PFSK-1 (cell line): ENCODE measurements at regions not wholly inside any gene's neighbourhood (a gene's known extent, or its start where the extent isn't known, plus 50 kb on each side); places are given as distances from the start of the nearest gene placed in this dataset.

Experiments used
- POLR2AphosphoS5 ChIP-seq: IDR thresholded peaks from 2 replicates; pipeline ENCODE4 v1.6.1; 2012; ENCODE audit warnings: low read depth, mild to moderate bottlenecking, control low read depth, low read length, moderate library complexity
- REST ChIP-seq, 2 experiments: IDR thresholded peaks; 2 replicates each; pipeline versions ENCODE4 v1.6.1 to v1.8.0; 2011 to 2012; ENCODE audit warnings: low read depth in 2 of 2, low read length in 2 of 2, control low read depth in 1 of 2, inconsistent platforms in 1 of 2, mild to moderate bottlenecking in 1 of 2, moderate library complexity in 1 of 2; ENCODE audit not compliant: insufficient read depth in 1 of 2
- SIN3A ChIP-seq: IDR thresholded peaks from 2 replicates; pipeline ENCODE4 v1.6.1; 2012; ENCODE audit warnings: mild to moderate bottlenecking, low read length, moderate library complexity, borderline replicate concordance; ENCODE audit not compliant: insufficient read depth
- TAF1 ChIP-seq: IDR thresholded peaks from 2 replicates; pipeline ENCODE4 v1.6.1; 2012; ENCODE audit warnings: low read length, control low read depth, borderline replicate concordance; ENCODE audit not compliant: insufficient read depth

GRCh38 chr19:31147234-31147633, 202.0 kb downstream of the TSHZ3 start:
- no peak for TF ChIP-seq POLR2AphosphoS5
- no peak for TF ChIP-seq SIN3A
- TF ChIP-seq REST (IDR thresholded peaks at IDR 0.05; ENCODE audit: insufficient read depth in 1 of 2, low read depth in 2 of 2, low read length in 2 of 2): no peak
- TF ChIP-seq TAF1: no peak
